ENCODE measurements at regions not wholly inside any gene's neighbourhood (a gene's known extent, or its start where the extent isn't known, plus 50 kb on each side); places are given as distances from the start of the nearest gene placed in this dataset.

- no peak for TF ChIP-seq CTCF (IDR thresholded peaks at IDR 0.05; ENCODE audit: insufficient read depth, low read depth, low read length)
- TF ChIP-seq EZH2 (IDR thresholded peaks at IDR 0.05; ENCODE audit: insufficient read depth, low read length): no peak
Observed at GRCh38 chr7:155984609-155985405, 172.5 kb upstream of the SHH start.
